H1 (cell line): ENCODE measurements at regions not wholly inside any gene's neighbourhood (a gene's known extent, or its start where the extent isn't known, plus 50 kb on each side); places are given as distances from the start of the nearest gene placed in this dataset.
"Not testable (repeated sequence)": the region's sequence is repeated elsewhere in the genome, so short reads cannot be mapped to it uniquely, and the experiment has no call there.

ENCODE experiments used
- CTCF ChIA-PET: fragments of 300-600 bp; sonication (Branson Sonifier 250); formaldehyde crosslinking; loops from one replicate; lab custom pipeline; 2021; ENCODE audit not compliant: partially characterized antibody; lab: Charles Lee
- POLR2A ChIA-PET: fragments of 300-600 bp; sonication (Branson Sonifier 250); formaldehyde crosslinking; loops from one replicate; lab custom pipeline; 2021; ENCODE audit warnings: inconsistent platforms; ENCODE audit not compliant: partially characterized antibody; lab: Charles Lee
- DNase-seq, 2 experiments: peaks; one replicate each; pipeline versions ENCODE4 v3.0.0 to v3.0.0-alpha.2; 2010 to 2022; ENCODE audit warnings: low spot score in 2 of 2, low read depth in 1 of 2, mixed read lengths in 1 of 2
- FAIRE-seq: peaks from 2 replicates; lab custom pipeline; 2011; peaks lifted over from hg19 to GRCh38; lab: Jason Lieb, UNC
- H2AFZ ChIP-seq: 2 replicates; pipeline ENCODE4 v1.8.1; 2012; ENCODE audit warnings: low read length, inconsistent platforms
- H2AK5ac ChIP-seq: 2 replicates; pipeline ENCODE4 v1.6.1; 2013; ENCODE audit warnings: low read depth, low read length
- H2BK120ac ChIP-seq: replicated peaks from 2 replicates; pipeline ENCODE3; 2013; ENCODE audit warnings: low read depth, low read length, inconsistent platforms
- H2BK12ac ChIP-seq: 2 replicates; pipeline ENCODE4 v1.6.1; 2013; ENCODE audit warnings: low read depth, low read length
- H2BK15ac ChIP-seq: 2 replicates; pipeline ENCODE4 v1.6.1; 2013; ENCODE audit warnings: low read length
- H2BK20ac ChIP-seq: 2 replicates; pipeline ENCODE4 v1.6.1; 2013; ENCODE audit warnings: low read length
- H2BK5ac ChIP-seq: 2 replicates; pipeline ENCODE4 v1.6.1; 2013; ENCODE audit warnings: low read depth, low read length
- H3K14ac ChIP-seq: 2 replicates; pipeline ENCODE4 v1.6.1; 2013; ENCODE audit warnings: inconsistent platforms; ENCODE audit not compliant: insufficient read length
- H3K18ac ChIP-seq: 2 replicates; pipeline ENCODE4 v1.6.1; 2013; ENCODE audit warnings: low read length; ENCODE audit errors: extremely low read depth
- H3K23ac ChIP-seq: 2 replicates; pipeline ENCODE4 v1.6.1; 2013; ENCODE audit warnings: inconsistent platforms; ENCODE audit not compliant: insufficient read length
- H3K23me2 ChIP-seq: 2 replicates; pipeline ENCODE4 v1.6.1; 2013; ENCODE audit warnings: low read depth, low read length
- H3K27ac ChIP-seq: 2 replicates; pipeline ENCODE4 v1.6.1; 2011; ENCODE audit warnings: low read depth, low read length, inconsistent platforms
- H3K27me3 ChIP-seq, 4 experiments: replicated peaks in 1 of 4; 1 replicate in 1 of 4; 2 replicates in 3 of 4; pipeline versions ENCODE4 v1.6.1 to v1.8.1; 2011 to 2013; ENCODE audit warnings: low read length in 3 of 4, mild to moderate bottlenecking in 3 of 4, inconsistent platforms in 2 of 4, mixed read lengths in 2 of 4, moderate library complexity in 1 of 4; ENCODE audit not compliant: control insufficient read depth in 3 of 4, insufficient read depth in 3 of 4; ENCODE audit errors: extremely low read depth in 1 of 4
- H3K36me3 ChIP-seq, 4 experiments: 2 replicates each; pipeline versions ENCODE4 v1.6.1 to v1.8.1; 2011 to 2013; ENCODE audit warnings: mild to moderate bottlenecking in 4 of 4, low read length in 3 of 4, moderate library complexity in 2 of 4, control low read depth in 1 of 4, inconsistent platforms in 1 of 4; ENCODE audit not compliant: insufficient read depth in 4 of 4, control insufficient read depth in 2 of 4
- H3K4ac ChIP-seq: replicated peaks from 2 replicates; pipeline ENCODE3; 2013; ENCODE audit warnings: low read length, low read depth, mixed read lengths, inconsistent platforms; ENCODE audit not compliant: insufficient read length
- H3K4me1 ChIP-seq, 4 experiments: replicated peaks in 1 of 4; 1 replicate in 1 of 4; 2 replicates in 3 of 4; pipeline versions ENCODE4 v1.6.1 to v1.8.1; 2011 to 2013; ENCODE audit warnings: low read length in 3 of 4, inconsistent platforms in 2 of 4, mixed read lengths in 1 of 4; ENCODE audit not compliant: insufficient read depth in 4 of 4, control insufficient read depth in 3 of 4
- H3K4me2 ChIP-seq, 2 experiments: 2 replicates each; pipeline versions ENCODE4 v1.6.1 to v1.8.1; 2011 to 2013; ENCODE audit warnings: low read depth in 2 of 2, low read length in 2 of 2, control low read depth in 1 of 2, inconsistent platforms in 1 of 2, mild to moderate bottlenecking in 1 of 2; ENCODE audit not compliant: insufficient read depth in 1 of 2
- H3K4me3 ChIP-seq, 4 experiments: fragments of 200-600, 300-600 bp in 1 of 4; sonication (generic), shearing (Covaris generic), sonication (Bioruptor Twin) in 1 of 4; 2 replicates each; pipeline versions ENCODE4 v1.5.1 to v1.8.1; 2011 to 2016; ENCODE audit warnings: low read length in 4 of 4, low read depth in 3 of 4, control low read depth in 2 of 4, inconsistent platforms in 2 of 4, mild to moderate bottlenecking in 2 of 4, mixed read lengths in 1 of 4, moderate library complexity in 1 of 4; ENCODE audit not compliant: insufficient read depth in 2 of 4; ENCODE audit errors: extremely low read depth in 1 of 4
- H3K56ac ChIP-seq: replicated peaks from 2 replicates; pipeline ENCODE3; 2013; ENCODE audit warnings: low read depth, mild to moderate bottlenecking, mixed read lengths, low read length, inconsistent platforms; ENCODE audit not compliant: insufficient read length
- H3K79me1 ChIP-seq: 2 replicates; pipeline ENCODE4 v1.6.1; 2013; ENCODE audit warnings: low read depth, low read length, control low read depth
- H3K79me2 ChIP-seq, 2 experiments: 2 replicates each; pipeline versions ENCODE4 v1.6.1 to v1.8.1; 2012 to 2013; ENCODE audit warnings: low read length in 2 of 2, mild to moderate bottlenecking in 2 of 2, inconsistent platforms in 1 of 2; ENCODE audit not compliant: insufficient read depth in 2 of 2, control insufficient read depth in 1 of 2
- H3K9ac ChIP-seq, 4 experiments: replicated peaks in 1 of 4; 1 replicate in 1 of 4; 2 replicates in 3 of 4; pipeline versions ENCODE4 v1.6.1 to v1.8.1; 2011 to 2013; ENCODE audit warnings: low read depth in 3 of 4, low read length in 3 of 4, control low read depth in 2 of 4, mild to moderate bottlenecking in 2 of 4, moderate library complexity in 2 of 4, inconsistent platforms in 1 of 4; ENCODE audit errors: extremely low read depth in 1 of 4
- H3K9me3 ChIP-seq, 2 experiments: 2 replicates each; pipeline versions ENCODE4 v1.6.1 to v1.8.1; 2012 to 2013; ENCODE audit warnings: mild to moderate bottlenecking in 2 of 2, moderate library complexity in 2 of 2, control low read depth in 1 of 2, inconsistent platforms in 1 of 2, low read depth in 1 of 2, low read length in 1 of 2, mixed read lengths in 1 of 2; ENCODE audit not compliant: insufficient read depth in 2 of 2
- H4K20me1 ChIP-seq, 2 experiments: replicated peaks in 1 of 2; 2 replicates each; pipeline versions ENCODE3 to v1.8.1; 2011 to 2013; ENCODE audit warnings: inconsistent platforms in 2 of 2, low read length in 2 of 2, mild to moderate bottlenecking in 1 of 2; ENCODE audit not compliant: insufficient read depth in 2 of 2, control insufficient read depth in 1 of 2
- H4K5ac ChIP-seq: 2 replicates; pipeline ENCODE4 v1.6.1; 2013; ENCODE audit warnings: low read length, low read depth, mixed read lengths, inconsistent platforms; ENCODE audit not compliant: insufficient read length
- H4K8ac ChIP-seq: 2 replicates; pipeline ENCODE4 v1.8.0; 2013; ENCODE audit warnings: mild to moderate bottlenecking, moderate library complexity, low read length, inconsistent platforms; ENCODE audit not compliant: insufficient read depth; ENCODE audit errors: extremely low read depth
- H4K91ac ChIP-seq: replicated peaks from 2 replicates; pipeline ENCODE3; 2013; ENCODE audit warnings: low read length, mixed read lengths, inconsistent platforms; ENCODE audit not compliant: insufficient read length
- WGBS, 2 experiments: shearing (Covaris generic) in 1 of 2; methylation state at CpG; one replicate each; pipeline versions ENCODE4 v1.1.6 to v1.1.7; 2013 to 2015; ENCODE audit warnings: low lambda C conversion rate in 2 of 2, mixed read lengths in 2 of 2, inconsistent platforms in 1 of 2, low coverage in 1 of 2, missing lambda C conversion rate in 1 of 2; ENCODE audit not compliant: insufficient replicate concordance in 2 of 2, insufficient coverage in 1 of 2, insufficient read length in 1 of 2; ENCODE audit errors: extremely low coverage in 1 of 2, missing lambda C conversion rate in 1 of 2; 5-methylcytosine and 5-hydroxymethylcytosine counted together

- H3K27ac ChIP-seq, H3K9ac ChIP-seq, CTCF ChIA-PET, H3K79me1 ChIP-seq, H4K91ac ChIP-seq, H3K23me2 ChIP-seq, H4K8ac ChIP-seq, H2AK5ac ChIP-seq, H3K4me2 ChIP-seq, H2BK20ac ChIP-seq, H3K4ac ChIP-seq, H3K4me3 ChIP-seq, H3K18ac ChIP-seq, H3K79me2 ChIP-seq, POLR2A ChIA-PET, H3K56ac ChIP-seq, H4K20me1 ChIP-seq, H2BK15ac ChIP-seq, DNase-seq, H3K23ac ChIP-seq, H3K4me1 ChIP-seq, H3K27me3 ChIP-seq, FAIRE-seq, H3K14ac ChIP-seq, H2BK5ac ChIP-seq, H2AFZ ChIP-seq, H4K5ac ChIP-seq, H3K36me3 ChIP-seq, H2BK12ac ChIP-seq, H3K9me3 ChIP-seq, H2BK120ac ChIP-seq: not testable (repeated sequence)
- 100% methylated on average over 1 of the region's 1 CpG; no CpG with 5 or more reads in 1 of the 2 experiments for WGBS, 2 experiments
Observed at GRCh38 chr6:61087986-61088385, 1198.0 kb downstream of the KHDRBS2 start.
